ENCODE measurements at regions not wholly inside any gene's neighbourhood (a gene's known extent, or its start where the extent isn't known, plus 50 kb on each side); places are given as distances from the start of the nearest gene placed in this dataset.
A peak's percentile ranks its signal among the peaks of the same experiment; 100 is the strongest.

- H3K9me3 Mint-ChIP-seq (ENCODE audit: unreplicated experiment): no peaks in the 10 kb centered on the region
- no peaks in the 10 kb centered on the region for H3K4me1 Mint-ChIP-seq (ENCODE audit: unreplicated experiment)
- H3K36me3 Mint-ChIP-seq (ENCODE audit: unreplicated experiment): no peaks in the 10 kb centered on the region
- peaks cover 22% of the 10 kb centered on the region for H3K27me3 Mint-ChIP-seq (ENCODE audit: unreplicated experiment)
- DNase-seq (ENCODE audit: extremely low spot score, unreplicated experiment): no peak
- H3K27ac Mint-ChIP-seq (ENCODE audit: unreplicated experiment): no peak overlapping the region
- no peak for TF ChIP-seq CTCF (IDR thresholded peaks at IDR 0.05)
- H3K4me3 Mint-ChIP-seq (ENCODE audit: unreplicated experiment): no peak overlapping the region
These were observed 356.3 kb upstream of the HSF2 start for GRCh38 chr6:122042960-122043735.

- no peak for DNase-seq (ENCODE audit: extremely low spot score, unreplicated experiment)
- H3K4me1 Mint-ChIP-seq (ENCODE audit: unreplicated experiment): peaks cover 9% of the 10 kb centered on the region
- H3K27me3 Mint-ChIP-seq (ENCODE audit: unreplicated experiment): peaks cover 22% of the 10 kb centered on the region
- H3K36me3 Mint-ChIP-seq (ENCODE audit: unreplicated experiment): no peaks in the 10 kb centered on the region
- no peaks in the 10 kb centered on the region for H3K9me3 Mint-ChIP-seq (ENCODE audit: unreplicated experiment)
- TF ChIP-seq CTCF (IDR thresholded peaks at IDR 0.05): no peak
- H3K27ac Mint-ChIP-seq (ENCODE audit: unreplicated experiment): no peak overlapping the region
- peak overlapping the region; percentile 32 for H3K4me3 Mint-ChIP-seq (ENCODE audit: unreplicated experiment)
These were observed 350.9 kb upstream of the HSF2 start for GRCh38 chr6:122048570-122048969.

- no peaks in the 10 kb centered on the region for H3K9me3 Mint-ChIP-seq (ENCODE audit: unreplicated experiment)
- H3K4me1 Mint-ChIP-seq (ENCODE audit: unreplicated experiment): peaks cover 9% of the 10 kb centered on the region
- H3K36me3 Mint-ChIP-seq (ENCODE audit: unreplicated experiment): no peaks in the 10 kb centered on the region
- no peak for TF ChIP-seq CTCF (IDR thresholded peaks at IDR 0.05)
- H3K27me3 Mint-ChIP-seq (ENCODE audit: unreplicated experiment): peaks cover 19% of the 10 kb centered on the region
- peak overlapping the region; percentile 48 for H3K4me3 Mint-ChIP-seq (ENCODE audit: unreplicated experiment)
- H3K27ac Mint-ChIP-seq (ENCODE audit: unreplicated experiment): no peak overlapping the region
- no peak for DNase-seq (ENCODE audit: extremely low spot score, unreplicated experiment)
These were observed 350.1 kb upstream of the HSF2 start for GRCh38 chr6:122049341-122049740.

- Mint-ChIP-seq H3K4me1 (ENCODE audit: unreplicated experiment) (peaks cover 9% of the 10 kb centered on the region), H3K36me3 (ENCODE audit: unreplicated experiment) (no peaks in the 10 kb centered on the region), H3K27ac (ENCODE audit: unreplicated experiment) (no peak overlapping the region), H3K27me3 (ENCODE audit: unreplicated experiment) (peaks cover 24% of the 10 kb centered on the region), H3K9me3 (ENCODE audit: unreplicated experiment) (no peaks in the 10 kb centered on the region), H3K4me3 (ENCODE audit: unreplicated experiment) (no peak overlapping the region)
- no peak for DNase-seq (ENCODE audit: extremely low spot score, unreplicated experiment)
- TF ChIP-seq CTCF (IDR thresholded peaks at IDR 0.05): no peak
These were observed 349.2 kb upstream of the HSF2 start for GRCh38 chr6:122050242-122050755.

- peaks cover 39% of the 10 kb centered on the region for H3K27me3 Mint-ChIP-seq (ENCODE audit: unreplicated experiment)
- H3K9me3 Mint-ChIP-seq (ENCODE audit: unreplicated experiment): no peaks in the 10 kb centered on the region
- TF ChIP-seq CTCF (IDR thresholded peaks at IDR 0.05): no peak
- no peak overlapping the region for H3K4me3 Mint-ChIP-seq (ENCODE audit: unreplicated experiment)
- H3K27ac Mint-ChIP-seq (ENCODE audit: unreplicated experiment): no peak overlapping the region
- peaks cover 9% of the 10 kb centered on the region for H3K4me1 Mint-ChIP-seq (ENCODE audit: unreplicated experiment)
- no peaks in the 10 kb centered on the region for H3K36me3 Mint-ChIP-seq (ENCODE audit: unreplicated experiment)
- no peak for DNase-seq (ENCODE audit: extremely low spot score, unreplicated experiment)
These were observed 347.0 kb upstream of the HSF2 start for GRCh38 chr6:122052346-122052900.
